ENCODE measurements at regions not wholly inside any gene's neighbourhood (a gene's known extent, or its start where the extent isn't known, plus 50 kb on each side); places are given as distances from the start of the nearest gene placed in this dataset.

DNA sequence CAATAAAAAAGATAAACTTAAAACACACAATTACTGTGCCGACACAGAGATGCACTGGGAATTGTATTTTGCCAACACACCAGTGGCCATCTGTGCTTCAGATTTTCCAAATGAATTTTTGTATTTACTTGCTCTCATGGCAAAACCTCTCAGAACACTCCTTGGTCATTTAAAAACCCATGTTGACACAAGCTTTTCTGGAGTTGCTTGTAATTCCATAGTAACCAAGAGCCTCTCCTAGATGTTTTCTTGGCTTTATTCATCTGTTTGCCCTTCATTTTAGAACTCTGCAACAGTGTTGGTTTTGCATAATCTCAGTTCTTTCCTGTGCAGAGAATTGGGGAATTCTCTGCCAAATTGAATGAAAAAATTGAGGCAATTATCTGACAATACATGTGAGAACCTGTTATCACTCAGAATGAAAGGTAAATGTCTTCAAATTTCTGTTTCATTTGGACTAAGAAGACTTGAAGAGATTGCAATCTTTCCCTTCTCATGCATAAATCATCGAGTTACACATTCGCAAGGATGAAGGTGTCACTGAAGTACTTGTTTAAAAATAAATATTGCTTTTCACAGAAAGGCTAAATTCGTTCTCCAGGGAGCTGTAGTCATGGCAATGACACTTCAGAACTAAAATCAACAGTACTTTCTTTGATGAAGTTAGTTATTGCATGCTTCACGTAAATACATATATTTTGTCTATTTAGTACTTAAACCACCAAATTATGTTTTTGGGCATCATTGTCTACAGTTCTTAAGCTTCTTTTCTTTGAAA is 301.8 kb upstream of the CTSO start:
- peaks cover 0 to 12% (median 4%) of the 10 kb centered on the region in 8 donors for H3K9me3 Mint-ChIP-seq
- H3K27me3 Mint-ChIP-seq = no peaks in the 10 kb centered on the region
- H3K4me3 Mint-ChIP-seq = no peak overlapping the region
- H3K36me3 Mint-ChIP-seq = no peaks in the 10 kb centered on the region
- DNase-seq = no peak
- no peaks in the 10 kb centered on the region for H3K27me3 ChIP-seq (ENCODE audit: insufficient read depth, low read length)
- intact Hi-C loops (cut with micrococcal nuclease) = no loop called here
- ChIA-PET POLR2A (ENCODE audit: partially characterized antibody) (no interaction called here), CTCF (ENCODE audit: partially characterized antibody) (no interaction called here)
- H3K4me1 Mint-ChIP-seq = no peaks in the 10 kb centered on the region
- no peak overlapping the region for H3K4me3 ChIP-seq (ENCODE audit: low read length in 2 of 2)
- no peaks in the 10 kb centered on the region for H3K36me3 ChIP-seq (ENCODE audit: insufficient read depth, low read length)
- H3K9me3 ChIP-seq (ENCODE audit: control insufficient read depth in 1 of 2, low read length in 2 of 2) = no peaks in the 10 kb centered on the region
- H3K4me1 ChIP-seq (ENCODE audit: insufficient read depth, low read length) = no peaks in the 10 kb centered on the region
- H3K27ac ChIP-seq (ENCODE audit: low read depth, low read length) = no peak overlapping the region
- no peak overlapping the region for H3K27ac Mint-ChIP-seq

DNA sequence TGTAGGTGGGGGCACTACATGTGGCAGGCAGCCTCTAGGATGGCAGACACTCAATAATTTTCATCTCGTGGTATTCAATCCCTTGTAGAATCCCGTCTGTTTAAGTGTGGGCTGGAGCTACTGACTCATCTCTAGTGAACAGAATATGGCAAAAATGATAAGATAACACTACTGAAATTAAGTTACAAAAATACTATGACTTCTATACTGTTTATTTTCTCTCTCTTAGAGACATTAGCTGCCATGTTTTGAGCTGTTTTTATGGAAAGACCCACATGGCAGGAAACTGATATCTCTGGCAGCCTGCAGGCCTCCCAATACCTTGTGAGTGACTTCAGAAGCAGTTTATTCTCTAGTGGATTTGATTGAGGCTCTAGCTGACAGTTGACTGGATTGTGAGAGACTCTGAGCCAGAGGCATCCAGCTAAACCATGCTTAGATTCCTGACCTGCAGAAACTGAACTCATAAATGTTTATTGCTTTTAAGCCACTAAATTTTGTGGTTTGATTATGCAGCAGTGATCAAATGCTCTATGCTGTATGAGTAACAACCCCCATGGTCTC is 298.8 kb upstream of the CTSO start:
- no peaks in the 10 kb centered on the region for H3K27me3 ChIP-seq (ENCODE audit: insufficient read depth, low read length)
- CTCF ChIA-PET (ENCODE audit: partially characterized antibody) = no interaction called here
- Mint-ChIP-seq H3K4me1 (no peaks in the 10 kb centered on the region), H3K27ac (no peak overlapping the region), H3K4me3 (no peak overlapping the region), H3K27me3 (no peaks in the 10 kb centered on the region), H3K9me3 (peaks cover 0 to 12% (median 2%) of the 10 kb centered on the region in 8 donors), H3K36me3 (no peaks in the 10 kb centered on the region)
- H3K9me3 ChIP-seq (ENCODE audit: control insufficient read depth in 1 of 2, low read length in 2 of 2) = no peaks in the 10 kb centered on the region
- POLR2A ChIA-PET (ENCODE audit: partially characterized antibody) = no interaction called here
- intact Hi-C loops (cut with micrococcal nuclease) = no loop called here
- H3K27ac ChIP-seq (ENCODE audit: low read depth, low read length) = no peak overlapping the region
- H3K4me3 ChIP-seq (ENCODE audit: low read length in 2 of 2) = no peak overlapping the region
- DNase-seq = no peak
- H3K36me3 ChIP-seq (ENCODE audit: insufficient read depth, low read length) = no peaks in the 10 kb centered on the region
- no peaks in the 10 kb centered on the region for H3K4me1 ChIP-seq (ENCODE audit: insufficient read depth, low read length)

DNA sequence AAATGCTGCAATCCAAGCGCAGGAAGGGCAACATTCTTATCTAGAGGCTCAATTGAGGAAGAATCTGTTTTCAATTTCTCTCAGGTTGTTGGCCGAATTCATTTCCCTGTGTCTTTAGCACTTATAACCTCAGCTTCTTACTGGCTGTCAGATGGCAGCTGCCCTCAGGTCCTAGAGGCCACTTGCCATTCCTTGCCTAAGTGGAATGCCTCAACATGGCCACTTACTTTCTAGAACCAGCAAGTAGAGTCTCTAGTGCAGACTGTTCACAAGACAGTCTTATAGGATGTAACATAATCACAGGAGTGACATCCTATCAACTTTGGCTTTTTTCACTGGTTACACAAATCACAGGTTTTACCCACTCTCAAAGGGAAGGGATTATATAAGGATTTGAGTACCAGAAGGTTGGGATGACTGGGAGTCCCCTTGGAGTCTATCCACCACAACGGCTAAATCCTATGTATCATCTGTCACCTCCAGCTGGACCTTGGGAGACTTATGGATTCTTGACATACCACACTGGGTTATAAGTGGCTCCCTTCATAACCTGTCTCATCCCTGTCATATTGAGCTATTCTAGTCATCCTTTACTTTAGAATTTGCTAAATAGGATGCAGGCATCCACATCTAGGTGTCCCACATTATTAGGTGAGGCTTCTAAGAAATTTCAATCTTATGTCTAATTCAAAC is 297.9 kb upstream of the CTSO start:
- H3K9me3 Mint-ChIP-seq = peaks cover 0 to 9% (median 2%) of the 10 kb centered on the region in 8 donors
- ChIA-PET POLR2A (ENCODE audit: partially characterized antibody) (no interaction called here), CTCF (ENCODE audit: partially characterized antibody) (no interaction called here)
- Histone ChIP-seq H3K4me1 (ENCODE audit: insufficient read depth, low read length) (no peaks in the 10 kb centered on the region), H3K36me3 (ENCODE audit: insufficient read depth, low read length) (no peaks in the 10 kb centered on the region), H3K27me3 (ENCODE audit: insufficient read depth, low read length) (no peaks in the 10 kb centered on the region), H3K27ac (ENCODE audit: low read depth, low read length) (no peak overlapping the region), H3K9me3 (ENCODE audit: control insufficient read depth in 1 of 2, low read length in 2 of 2) (no peaks in the 10 kb centered on the region), H3K4me3 (ENCODE audit: low read length in 2 of 2) (no peak overlapping the region)
- H3K36me3 Mint-ChIP-seq = no peaks in the 10 kb centered on the region
- DNase-seq = no peak
- intact Hi-C loops (cut with micrococcal nuclease) = no loop called here
- H3K27ac Mint-ChIP-seq = no peak overlapping the region
- H3K4me1 Mint-ChIP-seq = no peaks in the 10 kb centered on the region
- no peaks in the 10 kb centered on the region for H3K27me3 Mint-ChIP-seq
- H3K4me3 Mint-ChIP-seq = no peak overlapping the region

DNA sequence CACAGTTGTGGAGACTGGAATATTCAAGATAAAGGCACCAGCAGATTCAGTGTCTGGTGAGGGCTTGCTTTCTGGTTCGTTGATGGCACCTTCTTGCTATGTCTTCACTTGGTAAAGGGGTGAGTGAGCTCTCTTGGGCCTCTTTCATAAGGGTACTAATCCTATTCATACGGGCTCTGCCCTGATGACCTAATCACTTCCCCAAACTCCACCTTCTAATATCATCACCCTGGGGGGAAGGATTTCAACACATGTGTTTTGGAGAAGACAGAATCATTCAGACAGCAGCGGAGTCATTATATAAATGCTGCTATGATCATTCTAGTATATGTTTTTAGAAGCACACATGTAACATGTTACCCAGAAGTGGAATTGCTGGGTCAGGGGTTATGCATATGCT is 295.3 kb upstream of the CTSO start:
- CTCF ChIA-PET (ENCODE audit: partially characterized antibody) = no interaction called here
- no peaks in the 10 kb centered on the region for H3K27me3 Mint-ChIP-seq
- H3K4me1 ChIP-seq (ENCODE audit: insufficient read depth, low read length) = no peaks in the 10 kb centered on the region
- POLR2A ChIA-PET (ENCODE audit: partially characterized antibody) = no interaction called here
- H3K4me3 ChIP-seq (ENCODE audit: low read length in 2 of 2) = no peak overlapping the region
- no peaks in the 10 kb centered on the region for H3K27me3 ChIP-seq (ENCODE audit: insufficient read depth, low read length)
- intact Hi-C loops (cut with micrococcal nuclease) = no loop called here
- no peaks in the 10 kb centered on the region for H3K9me3 ChIP-seq (ENCODE audit: control insufficient read depth in 1 of 2, low read length in 2 of 2)
- H3K36me3 Mint-ChIP-seq = no peaks in the 10 kb centered on the region
- no peak for DNase-seq
- no peak overlapping the region for H3K27ac ChIP-seq (ENCODE audit: low read depth, low read length)
- peaks cover 0 to 9% (median 3%) of the 10 kb centered on the region in 8 donors for H3K9me3 Mint-ChIP-seq
- H3K4me1 Mint-ChIP-seq = no peaks in the 10 kb centered on the region
- H3K27ac Mint-ChIP-seq = no peak overlapping the region
- no peaks in the 10 kb centered on the region for H3K36me3 ChIP-seq (ENCODE audit: insufficient read depth, low read length)
- H3K4me3 Mint-ChIP-seq = no peak overlapping the region

DNA sequence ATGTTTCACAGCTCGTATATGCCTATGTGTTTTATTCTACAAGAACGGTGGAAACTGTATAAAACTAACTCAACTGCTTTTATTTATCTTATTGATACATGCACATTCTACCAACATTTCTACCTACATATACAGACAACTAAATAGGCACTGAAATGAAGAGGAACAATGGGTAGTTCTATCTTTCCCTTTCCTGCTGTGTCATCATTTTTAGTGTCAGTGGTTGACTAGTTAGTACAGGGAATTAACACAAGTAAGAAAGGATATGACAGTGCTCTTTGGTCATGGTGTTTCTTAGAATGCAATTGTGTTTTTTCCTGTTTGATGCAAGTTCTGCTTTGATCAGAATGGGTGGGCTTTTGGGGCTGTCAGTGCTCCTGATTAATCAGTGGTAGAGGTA is 293.8 kb upstream of the CTSO start:
- Mint-ChIP-seq H3K4me3 (no peak overlapping the region), H3K36me3 (no peaks in the 10 kb centered on the region), H3K9me3 (peaks cover 0 to 9% (median 3%) of the 10 kb centered on the region in 8 donors), H3K27ac (no peak overlapping the region), H3K4me1 (no peaks in the 10 kb centered on the region), H3K27me3 (no peaks in the 10 kb centered on the region)
- Histone ChIP-seq H3K36me3 (ENCODE audit: insufficient read depth, low read length) (no peaks in the 10 kb centered on the region), H3K9me3 (ENCODE audit: control insufficient read depth in 1 of 2, low read length in 2 of 2) (no peaks in the 10 kb centered on the region), H3K27ac (ENCODE audit: low read depth, low read length) (no peak overlapping the region), H3K27me3 (ENCODE audit: insufficient read depth, low read length) (no peaks in the 10 kb centered on the region), H3K4me3 (ENCODE audit: low read length in 2 of 2) (no peak overlapping the region), H3K4me1 (ENCODE audit: insufficient read depth, low read length) (no peaks in the 10 kb centered on the region)
- intact Hi-C loops (cut with micrococcal nuclease) = no loop called here
- ChIA-PET CTCF (ENCODE audit: partially characterized antibody) (no interaction called here), POLR2A (ENCODE audit: partially characterized antibody) (no interaction called here)
- no peak for DNase-seq

DNA sequence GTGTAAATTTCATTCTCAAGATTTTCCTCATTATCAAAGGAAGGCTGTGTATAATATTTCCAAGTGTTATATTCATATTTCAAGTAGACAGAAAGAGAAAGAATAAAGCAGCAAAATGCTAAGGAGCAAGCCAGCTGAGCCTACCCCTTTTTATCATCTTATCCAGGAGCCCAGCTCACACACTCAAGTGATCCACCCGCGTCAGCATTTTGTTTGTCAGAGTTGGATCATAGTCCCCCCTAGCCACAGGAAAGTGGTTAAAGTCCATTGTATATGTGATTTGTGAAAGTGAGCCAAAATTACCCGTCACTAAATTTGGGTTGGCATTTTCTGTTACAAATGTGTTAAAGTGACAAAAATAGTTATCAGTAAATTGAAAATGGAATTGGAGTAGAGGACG is 289.3 kb upstream of the CTSO start:
- no peaks in the 10 kb centered on the region for H3K36me3 ChIP-seq (ENCODE audit: insufficient read depth, low read length)
- H3K27me3 Mint-ChIP-seq = no peaks in the 10 kb centered on the region
- H3K9me3 ChIP-seq (ENCODE audit: control insufficient read depth in 1 of 2, low read length in 2 of 2) = no peaks in the 10 kb centered on the region
- intact Hi-C loops (cut with micrococcal nuclease) = no loop called here
- no peaks in the 10 kb centered on the region for H3K36me3 Mint-ChIP-seq
- POLR2A ChIA-PET (ENCODE audit: partially characterized antibody) = no interaction called here
- H3K4me3 ChIP-seq (ENCODE audit: low read length in 2 of 2) = no peak overlapping the region
- no peaks in the 10 kb centered on the region for H3K27me3 ChIP-seq (ENCODE audit: insufficient read depth, low read length)
- no peaks in the 10 kb centered on the region for H3K4me1 ChIP-seq (ENCODE audit: insufficient read depth, low read length)
- no peak overlapping the region for H3K27ac Mint-ChIP-seq
- CTCF ChIA-PET (ENCODE audit: partially characterized antibody) = no interaction called here
- no peaks in the 10 kb centered on the region for H3K4me1 Mint-ChIP-seq
- no peak for DNase-seq
- no peak overlapping the region for H3K4me3 Mint-ChIP-seq
- peaks cover 0 to 7% (median 3%) of the 10 kb centered on the region in 8 donors for H3K9me3 Mint-ChIP-seq
- no peak overlapping the region for H3K27ac ChIP-seq (ENCODE audit: low read depth, low read length)

DNA sequence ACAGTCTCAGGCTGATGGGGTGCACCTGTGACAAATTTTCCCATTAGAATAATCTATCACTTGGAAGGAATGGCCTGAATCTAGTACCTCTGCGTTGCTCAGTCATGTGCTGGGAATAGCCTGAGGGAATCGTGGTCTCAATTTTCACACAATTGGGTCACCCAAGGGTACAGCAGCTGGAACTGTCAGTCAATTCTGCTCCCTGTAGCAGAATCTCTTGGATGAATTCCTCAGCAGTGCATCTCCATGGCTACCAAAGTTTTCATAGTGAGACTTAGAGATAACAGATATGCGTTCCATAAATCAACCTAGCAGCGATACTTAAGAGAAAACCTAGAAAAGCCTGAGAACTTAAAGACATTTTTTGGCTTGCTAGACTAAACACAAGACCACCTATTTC is 288.7 kb upstream of the CTSO start:
- H3K4me3 ChIP-seq (ENCODE audit: low read length in 2 of 2) = no peak overlapping the region
- no peak overlapping the region for H3K4me3 Mint-ChIP-seq
- CTCF ChIA-PET (ENCODE audit: partially characterized antibody) = no interaction called here
- POLR2A ChIA-PET (ENCODE audit: partially characterized antibody) = no interaction called here
- no peaks in the 10 kb centered on the region for H3K36me3 Mint-ChIP-seq
- H3K27me3 Mint-ChIP-seq = no peaks in the 10 kb centered on the region
- DNase-seq = no peak
- intact Hi-C loops (cut with micrococcal nuclease) = no loop called here
- no peaks in the 10 kb centered on the region for H3K4me1 ChIP-seq (ENCODE audit: insufficient read depth, low read length)
- H3K27ac Mint-ChIP-seq = no peak overlapping the region
- no peaks in the 10 kb centered on the region for H3K36me3 ChIP-seq (ENCODE audit: insufficient read depth, low read length)
- peaks cover 0 to 7% (median 3%) of the 10 kb centered on the region in 8 donors for H3K9me3 Mint-ChIP-seq
- H3K27ac ChIP-seq (ENCODE audit: low read depth, low read length) = no peak overlapping the region
- H3K27me3 ChIP-seq (ENCODE audit: insufficient read depth, low read length) = no peaks in the 10 kb centered on the region
- H3K9me3 ChIP-seq (ENCODE audit: control insufficient read depth in 1 of 2, low read length in 2 of 2) = no peaks in the 10 kb centered on the region
- H3K4me1 Mint-ChIP-seq = no peaks in the 10 kb centered on the region
